Calu3 (cell line): ENCODE measurements at regions not wholly inside any gene's neighbourhood (a gene's known extent, or its start where the extent isn't known, plus 50 kb on each side); places are given as distances from the start of the nearest gene placed in this dataset.
"Not testable (repeated sequence)": the region's sequence is repeated elsewhere in the genome, so short reads cannot be mapped to it uniquely, and the experiment has no call there.

Experiments
- BruUV-seq: library from RNA; stranded (reverse); fragments of 400-500 nt; replicated peaks from 2 replicates; lab custom pipeline; 2021; lab: Mats Ljungman, UMichigan
- CTCF ChIA-PET: fragments of 300-600 bp; sonication (Branson Sonifier 250); formaldehyde crosslinking; loops from one replicate; lab custom pipeline; 2022; ENCODE audit warnings: antibody characterized with exemption; lab: Charles Lee
- DNase-seq: peaks from one replicate; pipeline ENCODE4 v3.0.0; 2022
- H3K27ac Mint-ChIP-seq: one replicate; pipeline ENCODE4 v1.8.0; 2022; ENCODE audit warnings: mixed read lengths; ENCODE audit not compliant: unreplicated experiment
- H3K27me3 Mint-ChIP-seq: one replicate; pipeline ENCODE4 v1.8.0; 2022; ENCODE audit warnings: mixed read lengths; ENCODE audit not compliant: unreplicated experiment
- H3K36me3 Mint-ChIP-seq: one replicate; pipeline ENCODE4 v1.8.0; 2022; ENCODE audit warnings: mild to moderate bottlenecking, moderate library complexity, mixed read lengths; ENCODE audit not compliant: insufficient read depth, unreplicated experiment
- H3K4me1 Mint-ChIP-seq: one replicate; pipeline ENCODE4 v1.8.0; 2022; ENCODE audit warnings: mild to moderate bottlenecking, low read depth, mixed read lengths; ENCODE audit not compliant: unreplicated experiment
- H3K4me3 Mint-ChIP-seq: one replicate; pipeline ENCODE4 v1.8.0; 2022; ENCODE audit warnings: mild to moderate bottlenecking, low read depth, moderate library complexity, mixed read lengths; ENCODE audit not compliant: unreplicated experiment
- H3K9me3 Mint-ChIP-seq: one replicate; pipeline ENCODE4 v1.8.0; 2022; ENCODE audit warnings: low read depth, mixed read lengths; ENCODE audit not compliant: unreplicated experiment
- intact Hi-C: fragments of 100-400 bp; cut with micrococcal nuclease; formaldehyde crosslinking; loops from one replicate; pipeline ENCODE4 v1.10.0; 2022; ENCODE audit not compliant: unreplicated experiment
- TF ChIP-seq, protein P1 (sequence below): fragments of 200-600 bp; IDR thresholded peaks from one replicate; pipeline ENCODE4 v1.8.0; 2022; ENCODE audit warnings: antibody characterized with exemption; ENCODE audit not compliant: unreplicated experiment

GRCh38 chr9:135181336-135181735 is 93.9 kb downstream of the OLFM1 start:
- peaks cover 3% of the 10 kb centered on the region for H3K27me3 Mint-ChIP-seq
- no peak overlapping the region for H3K4me3 Mint-ChIP-seq
- DNase-seq: no peak
- TF ChIP-seq, protein P1, sequence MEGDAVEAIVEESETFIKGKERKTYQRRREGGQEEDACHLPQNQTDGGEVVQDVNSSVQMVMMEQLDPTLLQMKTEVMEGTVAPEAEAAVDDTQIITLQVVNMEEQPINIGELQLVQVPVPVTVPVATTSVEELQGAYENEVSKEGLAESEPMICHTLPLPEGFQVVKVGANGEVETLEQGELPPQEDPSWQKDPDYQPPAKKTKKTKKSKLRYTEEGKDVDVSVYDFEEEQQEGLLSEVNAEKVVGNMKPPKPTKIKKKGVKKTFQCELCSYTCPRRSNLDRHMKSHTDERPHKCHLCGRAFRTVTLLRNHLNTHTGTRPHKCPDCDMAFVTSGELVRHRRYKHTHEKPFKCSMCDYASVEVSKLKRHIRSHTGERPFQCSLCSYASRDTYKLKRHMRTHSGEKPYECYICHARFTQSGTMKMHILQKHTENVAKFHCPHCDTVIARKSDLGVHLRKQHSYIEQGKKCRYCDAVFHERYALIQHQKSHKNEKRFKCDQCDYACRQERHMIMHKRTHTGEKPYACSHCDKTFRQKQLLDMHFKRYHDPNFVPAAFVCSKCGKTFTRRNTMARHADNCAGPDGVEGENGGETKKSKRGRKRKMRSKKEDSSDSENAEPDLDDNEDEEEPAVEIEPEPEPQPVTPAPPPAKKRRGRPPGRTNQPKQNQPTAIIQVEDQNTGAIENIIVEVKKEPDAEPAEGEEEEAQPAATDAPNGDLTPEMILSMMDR: no peak
- H3K36me3 Mint-ChIP-seq: no peaks in the 10 kb centered on the region
- intact Hi-C loops: no loop called here
- no peak overlapping the region for H3K27ac Mint-ChIP-seq
- no TSS peak for BruUV-seq
- no peaks in the 10 kb centered on the region for H3K9me3 Mint-ChIP-seq
- CTCF ChIA-PET: no interaction called here
- no peaks in the 10 kb centered on the region for H3K4me1 Mint-ChIP-seq

- BruUV-seq, H3K27ac Mint-ChIP-seq, H3K9me3 Mint-ChIP-seq, H3K4me1 Mint-ChIP-seq, H3K4me3 Mint-ChIP-seq, CTCF ChIA-PET, intact Hi-C loops, DNase-seq, H3K36me3 Mint-ChIP-seq, H3K27me3 Mint-ChIP-seq: not testable (repeated sequence)
Observed at GRCh38 chr9:135181841-135182240, 94.4 kb downstream of the OLFM1 start.

GRCh38 chr9:135183069-135183468 is 95.6 kb downstream of the OLFM1 start:
- no peak overlapping the region for H3K4me3 Mint-ChIP-seq
- no peak overlapping the region for H3K27ac Mint-ChIP-seq
- no peaks in the 10 kb centered on the region for H3K9me3 Mint-ChIP-seq
- TF ChIP-seq, protein P1: no peak
- no peak for DNase-seq
- no peaks in the 10 kb centered on the region for H3K36me3 Mint-ChIP-seq
- CTCF ChIA-PET: no interaction called here
- H3K27me3 Mint-ChIP-seq: peaks cover 19% of the 10 kb centered on the region
- intact Hi-C loops: no loop called here
- no TSS peak for BruUV-seq
- no peaks in the 10 kb centered on the region for H3K4me1 Mint-ChIP-seq

DNA sequence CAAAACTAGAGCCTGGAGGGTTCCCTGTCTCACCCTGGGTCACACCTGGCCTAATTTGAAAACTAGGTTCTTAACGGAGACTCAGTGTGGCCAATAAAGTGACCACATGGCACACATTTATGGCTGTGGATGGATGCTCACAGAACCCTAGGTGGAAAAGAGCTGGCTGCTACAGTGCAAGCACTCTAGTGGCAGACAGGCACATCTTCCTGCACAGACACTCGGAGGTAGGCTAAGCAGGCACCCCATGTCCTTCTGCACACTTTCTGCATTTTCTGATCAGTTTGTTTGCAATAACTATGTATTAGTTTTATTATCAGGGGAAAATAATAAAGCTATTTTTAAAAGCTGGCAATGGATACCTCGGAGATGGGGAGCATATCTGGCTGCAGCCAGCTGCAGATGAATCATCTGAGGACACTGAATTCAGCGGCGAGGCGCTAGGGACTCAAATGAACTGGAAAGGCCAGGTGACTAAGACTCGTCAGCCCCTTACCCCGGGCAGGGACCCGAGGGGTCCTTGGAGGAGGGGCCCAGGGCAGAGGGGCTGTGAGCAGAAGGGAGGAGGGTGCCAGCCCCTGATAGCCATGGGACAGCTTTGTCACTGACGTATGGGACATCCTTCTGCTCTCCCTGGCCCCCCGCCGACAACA is 96.2 kb downstream of the OLFM1 start:
- no TSS peak for BruUV-seq
- Mint-ChIP-seq H3K27me3 (peaks cover 19% of the 10 kb centered on the region), H3K4me3 (no peak overlapping the region), H3K36me3 (no peaks in the 10 kb centered on the region), H3K4me1 (no peaks in the 10 kb centered on the region), H3K9me3 (no peaks in the 10 kb centered on the region), H3K27ac (no peak overlapping the region)
- CTCF ChIA-PET: no interaction called here
- TF ChIP-seq, protein P1: no peak
- no peak for DNase-seq
- intact Hi-C loops: no loop called here

DNA sequence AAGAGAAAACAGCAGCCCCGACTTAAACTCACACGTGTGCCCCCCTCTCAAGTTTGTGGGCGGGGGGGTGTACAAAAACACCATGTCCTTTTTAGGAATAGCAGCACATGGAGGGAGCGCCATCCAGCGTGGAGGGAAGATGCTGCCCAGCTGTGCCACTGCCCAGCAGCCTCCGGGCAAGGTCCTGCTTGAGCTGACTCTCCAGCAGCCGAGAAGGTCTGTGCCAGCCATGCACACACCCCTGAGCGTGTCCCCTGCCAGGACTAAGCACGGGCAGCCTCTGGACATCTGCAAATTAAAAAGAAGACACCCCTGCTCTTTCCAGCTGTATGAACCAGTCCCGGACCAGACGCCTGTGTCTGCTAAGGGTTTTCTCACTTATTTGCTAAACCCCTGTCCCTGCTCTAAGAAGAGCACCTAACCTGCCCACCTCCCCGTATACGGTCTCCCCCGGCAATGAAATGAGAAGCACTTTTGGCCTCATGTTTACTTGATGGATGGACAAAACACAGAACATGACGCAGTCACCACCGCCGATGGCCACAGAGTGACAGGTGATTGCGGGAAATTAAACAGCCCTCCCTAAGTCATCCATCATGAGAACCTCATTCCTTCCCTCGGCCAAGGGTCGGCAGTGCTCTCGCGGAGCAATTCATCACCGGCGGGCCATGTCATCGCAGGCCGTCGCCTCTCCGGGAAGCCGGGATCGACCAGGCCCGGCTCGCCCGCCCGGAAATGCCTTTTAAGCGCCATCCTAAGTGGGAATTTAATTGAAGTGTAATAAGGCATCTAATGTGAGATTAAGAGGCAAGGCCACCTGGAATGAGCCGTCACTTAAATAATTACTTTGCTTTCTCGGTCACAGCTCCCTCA is 96.9 kb downstream of the OLFM1 start:
- no TSS peak for BruUV-seq
- TF ChIP-seq, protein P1: no peak
- Mint-ChIP-seq H3K4me3 (no peak overlapping the region), H3K36me3 (no peaks in the 10 kb centered on the region), H3K4me1 (no peaks in the 10 kb centered on the region), H3K9me3 (no peaks in the 10 kb centered on the region), H3K27ac (no peak overlapping the region), H3K27me3 (peaks cover 19% of the 10 kb centered on the region)
- intact Hi-C loops: no loop called here
- DNase-seq: no peak
- CTCF ChIA-PET: no interaction called here
